Skeletal muscle satellite cell (primary cell): ENCODE measurements at regions not wholly inside any gene's neighbourhood (a gene's known extent, or its start where the extent isn't known, plus 50 kb on each side); places are given as distances from the start of the nearest gene placed in this dataset.

ENCODE experiments used
- H3K27me3 ChIP-seq: 2 replicates; pipeline ENCODE4 v1.7.0; 2013; ENCODE audit warnings: low read length; ENCODE audit not compliant: control insufficient read depth, insufficient read depth
- H3K36me3 ChIP-seq: 2 replicates; pipeline ENCODE4 v1.7.0; 2013; ENCODE audit warnings: mild to moderate bottlenecking, control low read depth, low read length; ENCODE audit not compliant: insufficient read depth
- H3K4me1 ChIP-seq: 2 replicates; pipeline ENCODE4 v1.7.0; 2013; ENCODE audit warnings: low read length; ENCODE audit not compliant: control insufficient read depth, insufficient read depth
- H3K4me2 ChIP-seq: 2 replicates; pipeline ENCODE4 v1.7.0; 2013; ENCODE audit warnings: mild to moderate bottlenecking, low read length
- H3K4me3 ChIP-seq: 2 replicates; pipeline ENCODE4 v1.7.0; 2013; ENCODE audit warnings: low read length
- H3K9ac ChIP-seq: 2 replicates; pipeline ENCODE4 v1.7.0; 2013; ENCODE audit warnings: mild to moderate bottlenecking, low read depth, low read length, moderate library complexity
- H3K9me3 ChIP-seq: replicated peaks from 2 replicates; pipeline ENCODE4 v1.7.0; 2013; ENCODE audit warnings: mild to moderate bottlenecking, control low read depth, low read length

DNA sequence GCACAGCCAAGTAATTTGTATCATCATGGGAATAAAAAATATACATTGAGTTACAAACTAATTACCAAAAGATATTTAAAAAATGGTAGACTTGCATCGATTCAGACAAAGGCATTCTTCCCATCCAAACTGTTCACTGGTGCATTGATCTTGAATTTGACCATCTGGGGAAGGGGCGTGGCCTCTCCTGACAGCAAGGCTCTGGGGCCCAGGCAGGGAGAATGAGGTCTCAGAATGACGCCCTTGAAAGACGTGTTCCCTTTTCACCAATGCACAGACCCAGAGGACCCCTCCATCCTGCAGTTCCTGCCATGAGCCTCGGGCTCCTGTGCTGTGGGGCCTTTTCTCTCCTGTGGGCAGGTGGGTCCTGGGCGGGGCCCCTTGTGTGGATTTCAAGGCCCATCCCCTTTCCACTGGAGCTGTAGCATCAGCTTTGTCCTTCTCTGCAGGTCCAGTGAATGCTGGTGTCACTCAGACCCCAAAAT lies 91.1 kb upstream of the PRSS58 start:
- Histone ChIP-seq H3K27me3 (peaks cover 64% of the 10 kb centered on the region), H3K4me3 (no peak overlapping the region), H3K4me2 (no peak overlapping the region), H3K9me3 (no peaks in the 10 kb centered on the region), H3K4me1 (no peaks in the 10 kb centered on the region), H3K9ac (no peak overlapping the region), H3K36me3 (no peaks in the 10 kb centered on the region)

DNA sequence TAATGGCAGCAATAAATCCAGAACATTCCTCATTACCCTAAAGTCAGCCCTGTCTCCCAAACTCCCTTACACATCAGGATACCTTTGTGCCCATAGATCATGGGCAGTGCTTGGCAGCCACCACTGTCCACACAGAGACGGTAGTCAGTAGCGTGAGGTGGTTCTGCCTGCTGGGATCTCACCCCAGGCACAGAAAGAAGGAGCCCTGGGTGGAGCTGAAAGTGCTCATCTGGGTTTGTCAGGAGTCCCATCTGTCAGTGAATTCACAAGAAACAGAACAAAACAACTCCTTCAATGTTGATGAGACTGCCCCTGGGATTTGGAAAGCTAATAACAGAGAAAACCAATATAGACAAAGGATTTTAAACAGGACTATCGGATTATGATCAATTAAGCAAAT lies 90.2 kb upstream of the PRSS58 start:
- Histone ChIP-seq H3K4me2 (no peak overlapping the region), H3K27me3 (peaks cover 64% of the 10 kb centered on the region), H3K9me3 (no peaks in the 10 kb centered on the region), H3K9ac (no peak overlapping the region), H3K4me3 (no peak overlapping the region), H3K4me1 (no peaks in the 10 kb centered on the region), H3K36me3 (no peaks in the 10 kb centered on the region)

DNA sequence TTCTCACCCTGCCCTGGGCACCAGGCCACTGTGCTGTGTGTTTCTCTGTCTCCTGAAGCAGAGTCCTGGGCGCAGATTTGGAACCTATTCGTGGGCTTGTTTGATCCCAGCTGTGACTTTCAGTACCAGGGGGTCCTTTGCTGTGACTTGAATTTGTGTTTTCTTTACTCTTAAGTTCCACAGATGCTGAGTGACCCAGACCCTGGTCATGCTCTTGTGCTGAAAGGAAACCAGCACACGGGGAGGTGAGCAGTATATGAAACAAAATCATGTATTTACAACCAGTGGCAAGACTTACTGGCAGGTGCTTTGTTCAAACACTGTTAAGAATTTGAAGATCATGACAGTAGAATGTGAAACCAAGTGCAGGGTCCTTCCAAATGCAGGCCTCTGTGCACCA lies 89.2 kb upstream of the PRSS58 start:
- no peaks in the 10 kb centered on the region for H3K4me1 ChIP-seq
- H3K27me3 ChIP-seq = peaks cover 64% of the 10 kb centered on the region
- no peak overlapping the region for H3K4me2 ChIP-seq

DNA sequence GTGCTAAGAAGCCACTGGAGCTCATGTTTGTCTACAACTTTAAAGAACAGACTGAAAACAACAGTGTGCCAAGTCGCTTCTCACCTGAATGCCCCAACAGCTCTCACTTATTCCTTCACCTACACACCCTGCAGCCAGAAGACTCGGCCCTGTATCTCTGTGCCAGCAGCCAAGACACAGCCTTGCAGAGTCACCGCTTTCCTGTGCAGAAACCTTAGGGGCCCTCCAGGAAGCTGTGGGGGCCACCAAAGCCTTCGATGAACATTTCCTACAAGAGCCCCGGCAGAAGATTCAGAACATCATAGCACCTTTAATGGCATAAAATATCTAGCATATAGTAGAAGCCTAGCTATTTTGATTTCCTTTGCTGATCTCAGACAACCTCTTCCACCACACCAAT lies 88.0 kb upstream of the PRSS58 start:
- H3K4me2 ChIP-seq = no peak overlapping the region
- peaks cover 59% of the 10 kb centered on the region for H3K27me3 ChIP-seq
- H3K4me3 ChIP-seq = no peak overlapping the region
- no peak overlapping the region for H3K9ac ChIP-seq
- no peaks in the 10 kb centered on the region for H3K4me1 ChIP-seq
- H3K36me3 ChIP-seq = no peaks in the 10 kb centered on the region
- H3K9me3 ChIP-seq = no peaks in the 10 kb centered on the region

More for the DNA sequence above, 89.2 kb upstream of the PRSS58 start:
- H3K4me3 ChIP-seq = no peak overlapping the region
- no peaks in the 10 kb centered on the region for H3K36me3 ChIP-seq
- H3K9me3 ChIP-seq = no peaks in the 10 kb centered on the region
- no peak overlapping the region for H3K9ac ChIP-seq

DNA sequence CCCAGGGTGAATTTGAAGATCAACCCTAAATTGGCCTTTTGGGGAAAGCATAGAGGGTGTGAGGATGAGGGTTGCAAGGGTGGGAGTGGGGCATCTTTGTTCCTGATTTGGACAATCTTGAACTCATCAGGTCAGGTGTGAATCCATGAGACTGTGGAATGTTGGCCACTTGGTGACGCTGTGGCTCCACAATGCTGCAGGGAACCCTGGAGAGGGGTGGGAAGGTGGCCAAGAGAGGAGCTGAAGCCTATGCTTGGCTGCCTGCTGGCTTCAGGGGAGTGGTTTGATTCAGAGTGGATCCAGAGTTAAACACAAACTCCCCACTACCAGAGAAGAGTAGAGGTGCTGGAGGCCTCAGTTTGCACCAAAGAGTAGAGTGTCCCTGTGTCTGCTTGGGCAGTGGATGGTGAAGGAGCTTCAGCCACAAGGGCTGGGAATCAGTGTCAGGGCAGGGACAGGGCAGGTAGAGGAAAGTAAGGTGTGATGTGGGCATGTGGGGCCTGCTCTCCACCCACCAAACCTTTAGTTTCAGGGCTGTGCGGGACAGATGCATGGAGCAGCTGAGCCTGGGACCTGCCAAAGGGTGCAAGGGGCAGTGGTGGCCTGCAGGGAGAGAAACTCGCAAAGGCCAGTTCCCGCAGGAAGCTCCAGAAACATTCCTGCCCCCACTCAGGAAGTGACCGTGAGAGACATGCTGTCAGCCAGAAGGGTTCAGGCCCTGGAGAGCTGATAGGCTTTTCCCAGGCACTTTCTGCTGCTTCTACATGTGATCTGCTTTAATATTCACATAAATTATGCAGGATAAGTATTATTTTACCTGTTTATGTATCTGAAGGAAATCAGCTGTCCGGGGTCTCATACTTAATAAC lies 81.0 kb upstream of the PRSS58 start:
- Histone ChIP-seq H3K9ac (no peak overlapping the region), H3K4me1 (no peaks in the 10 kb centered on the region), H3K4me2 (no peak overlapping the region), H3K9me3 (no peaks in the 10 kb centered on the region), H3K4me3 (no peak overlapping the region), H3K27me3 (peaks cover 69% of the 10 kb centered on the region), H3K36me3 (no peaks in the 10 kb centered on the region)

DNA sequence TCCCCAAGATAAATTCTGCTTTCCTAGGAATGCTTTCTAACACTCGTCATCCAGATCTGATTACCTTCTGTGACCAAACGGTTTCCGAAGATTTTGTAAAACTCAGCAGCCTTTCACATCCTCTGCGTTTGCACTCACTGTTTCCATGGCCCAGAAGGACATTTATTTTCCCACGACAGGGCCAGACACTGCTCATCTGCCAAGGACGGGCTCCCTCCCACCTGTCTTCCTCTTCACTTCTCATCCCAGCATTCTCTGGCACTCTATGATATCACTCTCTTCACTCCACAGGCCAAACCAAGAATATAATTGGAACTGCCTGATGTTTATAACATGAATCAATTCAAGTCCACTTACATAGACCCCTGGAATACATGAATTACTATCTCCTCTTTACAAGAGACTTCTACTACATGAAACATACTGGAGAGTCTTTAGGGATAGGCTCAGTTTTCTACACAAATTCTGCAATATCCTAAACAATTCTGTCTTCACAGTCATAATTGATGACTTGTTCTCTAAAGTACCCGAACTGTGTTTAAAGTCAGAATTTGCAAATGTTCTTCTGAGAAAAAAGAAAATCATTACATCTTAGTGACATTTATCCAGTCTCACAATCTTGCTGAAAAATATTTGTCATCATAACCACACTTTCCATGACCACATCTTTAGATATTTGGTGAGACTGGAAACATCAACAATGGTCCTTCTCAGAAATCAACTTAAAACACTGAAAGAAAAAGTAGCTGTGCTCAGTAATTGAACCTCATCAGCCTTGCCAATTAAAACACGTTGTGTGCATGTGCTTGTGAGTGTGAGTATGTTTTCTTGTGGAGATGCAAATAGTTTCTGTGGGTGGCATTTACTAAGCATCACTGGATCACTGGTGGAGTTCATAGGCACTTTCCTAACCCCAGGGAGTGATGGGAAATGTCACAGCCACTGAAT lies 79.5 kb upstream of the PRSS58 start:
- no peak overlapping the region for H3K9ac ChIP-seq
- H3K27me3 ChIP-seq = peaks cover 70% of the 10 kb centered on the region
- H3K36me3 ChIP-seq = no peaks in the 10 kb centered on the region

DNA sequence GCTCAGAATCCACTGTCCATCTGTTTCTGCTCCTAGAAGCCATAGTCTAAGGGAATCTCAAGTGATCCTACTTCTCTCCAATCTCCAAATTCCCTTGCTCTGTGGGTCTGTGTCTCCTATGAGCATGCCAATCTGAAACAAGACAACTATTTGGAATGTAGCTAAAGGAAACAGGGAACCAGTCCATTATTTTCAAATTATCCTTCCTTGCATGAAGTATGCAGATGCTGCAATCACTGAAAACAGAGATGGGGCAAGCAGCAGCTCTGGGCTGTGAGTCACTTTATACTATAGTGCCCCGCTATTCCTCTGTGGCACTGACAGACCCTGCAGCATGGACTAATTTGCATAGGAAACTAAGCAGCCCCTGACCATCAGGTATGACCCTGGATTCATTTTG lies 76.9 kb upstream of the PRSS58 start:
- Histone ChIP-seq H3K9ac (no peak overlapping the region), H3K9me3 (no peaks in the 10 kb centered on the region), H3K4me3 (no peak overlapping the region), H3K27me3 (peaks cover 76% of the 10 kb centered on the region), H3K4me1 (no peaks in the 10 kb centered on the region), H3K4me2 (no peak overlapping the region), H3K36me3 (no peaks in the 10 kb centered on the region)

More for the DNA sequence above, 79.5 kb upstream of the PRSS58 start:
- Histone ChIP-seq H3K4me1 (no peaks in the 10 kb centered on the region), H3K4me2 (no peak overlapping the region), H3K4me3 (no peak overlapping the region), H3K9me3 (no peaks in the 10 kb centered on the region)

DNA sequence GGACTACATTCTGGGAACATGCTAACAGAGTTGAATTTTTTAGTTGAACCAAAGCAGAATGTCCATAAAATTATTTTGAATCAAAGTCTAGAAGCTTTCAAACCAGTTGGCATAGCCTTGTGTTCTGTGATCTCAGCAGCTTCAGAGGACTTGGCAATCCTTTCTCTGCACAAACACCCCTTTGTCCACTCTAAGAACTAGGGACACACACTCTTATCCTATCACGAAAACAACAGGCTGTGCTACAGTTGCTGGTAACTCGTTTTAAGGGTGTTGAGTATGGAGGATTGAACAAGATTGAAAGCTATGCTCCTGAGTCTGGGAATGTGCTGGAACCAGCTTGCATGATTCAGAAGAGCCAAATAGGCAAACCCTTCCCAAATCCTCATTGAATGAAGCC lies 76.4 kb upstream of the PRSS58 start:
- H3K4me3 ChIP-seq = no peak overlapping the region
- H3K36me3 ChIP-seq = no peaks in the 10 kb centered on the region
- H3K9me3 ChIP-seq = no peaks in the 10 kb centered on the region
- H3K4me1 ChIP-seq = no peaks in the 10 kb centered on the region
- no peak overlapping the region for H3K4me2 ChIP-seq
- H3K9ac ChIP-seq = no peak overlapping the region
- H3K27me3 ChIP-seq = peaks cover 80% of the 10 kb centered on the region

DNA sequence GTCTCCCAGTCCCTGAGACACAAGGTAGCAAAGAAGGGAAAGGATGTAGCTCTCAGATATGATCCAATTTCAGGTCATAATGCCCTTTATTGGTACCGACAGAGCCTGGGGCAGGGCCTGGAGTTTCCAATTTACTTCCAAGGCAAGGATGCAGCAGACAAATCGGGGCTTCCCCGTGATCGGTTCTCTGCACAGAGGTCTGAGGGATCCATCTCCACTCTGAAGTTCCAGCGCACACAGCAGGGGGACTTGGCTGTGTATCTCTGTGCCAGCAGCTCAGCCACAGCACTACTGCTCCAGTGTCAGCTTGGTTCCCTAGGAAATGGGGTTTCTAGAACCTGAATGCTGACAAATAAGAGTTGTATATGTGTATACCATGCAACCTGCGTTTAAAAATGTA lies 74.6 kb upstream of the PRSS58 start:
- Histone ChIP-seq H3K4me3 (no peak overlapping the region), H3K4me1 (no peaks in the 10 kb centered on the region)

DNA sequence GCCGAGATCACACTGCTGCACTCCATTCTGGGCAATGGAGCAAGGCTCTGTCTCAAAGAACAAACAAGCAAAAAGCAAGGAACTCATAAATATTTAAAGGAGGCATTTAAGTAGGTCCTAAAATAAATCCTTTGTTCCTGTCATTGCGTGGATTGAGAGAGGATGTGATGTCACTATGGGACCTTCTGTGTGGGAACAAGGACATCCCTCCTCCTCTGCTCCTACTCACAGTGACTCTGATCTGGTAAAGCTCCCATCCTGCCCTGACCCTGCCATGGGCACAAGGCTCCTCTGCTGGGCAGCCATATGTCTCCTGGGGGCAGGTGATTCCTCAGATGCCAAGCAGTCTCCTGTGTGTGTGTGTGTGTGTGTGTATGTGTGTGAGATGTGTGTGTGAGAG lies 74.1 kb upstream of the PRSS58 start:
- Histone ChIP-seq H3K9ac (no peak overlapping the region), H3K4me3 (no peak overlapping the region), H3K9me3 (no peaks in the 10 kb centered on the region), H3K4me2 (no peak overlapping the region), H3K27me3 (peaks cover 74% of the 10 kb centered on the region), H3K4me1 (no peaks in the 10 kb centered on the region), H3K36me3 (no peaks in the 10 kb centered on the region)

More for the DNA sequence above, 74.6 kb upstream of the PRSS58 start:
- H3K9me3 ChIP-seq = no peaks in the 10 kb centered on the region
- no peak overlapping the region for H3K9ac ChIP-seq
- no peak overlapping the region for H3K4me2 ChIP-seq
- H3K27me3 ChIP-seq = peaks cover 78% of the 10 kb centered on the region
- H3K36me3 ChIP-seq = no peaks in the 10 kb centered on the region

DNA sequence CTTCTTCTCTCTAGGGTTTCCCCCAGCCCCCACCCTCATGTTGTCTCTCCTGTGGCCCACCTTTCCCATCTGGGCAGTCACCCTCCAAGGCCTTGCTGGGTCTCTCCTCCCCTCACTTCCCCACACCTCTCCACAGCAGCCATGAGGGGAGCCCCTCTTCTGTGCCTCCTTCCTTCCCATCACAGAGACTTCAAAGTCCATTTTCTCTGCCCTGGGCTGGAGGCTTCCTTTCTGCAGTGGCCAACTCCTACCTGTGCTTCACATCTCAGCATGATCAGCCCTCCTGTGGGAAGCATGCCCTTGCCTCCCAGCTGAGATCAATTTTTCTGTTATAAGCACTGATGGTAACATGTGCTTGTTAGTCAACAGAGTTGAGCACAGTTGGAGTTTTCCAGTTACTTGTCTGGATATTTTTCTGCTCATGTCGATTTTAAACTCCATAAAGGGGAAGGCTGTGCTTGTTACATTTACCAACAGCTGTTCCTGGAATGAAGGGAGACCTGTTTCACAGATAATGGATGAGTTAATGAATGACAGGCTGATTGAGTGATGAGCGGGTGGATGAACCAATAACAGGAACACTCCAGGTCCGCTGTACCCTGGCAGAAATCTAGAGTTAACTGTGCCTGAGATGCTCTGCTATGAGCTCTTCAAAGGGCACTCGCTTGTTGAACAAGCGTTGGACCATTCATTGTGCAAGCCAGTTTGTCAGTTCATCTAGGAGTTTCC lies 71.4 kb upstream of the PRSS58 start:
- Histone ChIP-seq H3K4me3 (no peak overlapping the region), H3K4me1 (no peaks in the 10 kb centered on the region), H3K36me3 (no peaks in the 10 kb centered on the region), H3K9me3 (no peaks in the 10 kb centered on the region), H3K9ac (no peak overlapping the region), H3K27me3 (peaks cover 50% of the 10 kb centered on the region), H3K4me2 (no peak overlapping the region)
